HCT116 (cell line): ENCODE measurements at regions not wholly inside any gene's neighbourhood (a gene's known extent, or its start where the extent isn't known, plus 50 kb on each side); places are given as distances from the start of the nearest gene placed in this dataset.

Experiments used
- ATAC-seq: fragments of 200-7000 bp; cut with Tn5 transposase; 2 replicates; pipeline ENCODE4 v1.9.1; 2020; ENCODE audit warnings: mild to moderate bottlenecking, moderate library complexity
- BruUV-seq: library from RNA; stranded (reverse); fragments of 400-500 nt; replicated peaks from 2 replicates; lab custom pipeline; 2021; lab: Mats Ljungman, UMichigan
- CTCF ChIA-PET: fragments of 300-600 bp; sonication (Branson Sonifier 250); formaldehyde crosslinking; loops from one replicate; lab custom pipeline; 2021; ENCODE audit warnings: antibody characterized with exemption; lab: Charles Lee
- POLR2A ChIA-PET: fragments of 300-600, 350-600 bp; sonication (Branson Sonifier 250); formaldehyde crosslinking; loops from one replicate; lab custom pipeline; 2021; ENCODE audit warnings: antibody characterized with exemption; lab: Charles Lee
- RAD21 ChIA-PET, 2 experiments: fragments of 300-600 bp; sonication (Branson Sonifier 250); formaldehyde crosslinking; loops; one replicate each; lab custom pipeline; 2023; ENCODE audit warnings: low total read pairs in 2 of 2; ENCODE audit not compliant: uncharacterized antibody in 2 of 2, unreplicated experiment in 2 of 2, low non-redundant PET in 1 of 2; lab: Charles Lee
- DNase-seq: peaks from one replicate; pipeline ENCODE4 v3.0.0-alpha.2; 2010; ENCODE audit warnings: low read depth, low spot score
- H2AFZ ChIP-seq: fragments of 200-600 bp; shearing (Covaris generic), sonication (generic); 2 replicates; pipeline ENCODE4 v1.6.1; 2017; ENCODE audit warnings: low read depth, mixed run types, mixed read lengths, antibody characterized with exemption, low read length; ENCODE audit not compliant: poor library complexity, severe bottlenecking
- H3K27ac ChIP-seq: 2 replicates; pipeline ENCODE4 v1.5.1; 2012; ENCODE audit warnings: low read depth, low read length
- H3K27me3 ChIP-seq: fragments of 200-600 bp; sonication (generic); 2 replicates; pipeline ENCODE4 v1.6.1; 2016; ENCODE audit warnings: mixed run types, low read length, mixed read lengths; ENCODE audit not compliant: insufficient read depth
- H3K36me3 ChIP-seq, 2 experiments: fragments of 200-500 bp in 1 of 2; fragments of 200-600 bp in 1 of 2; sonication (Bioruptor generic) in 1 of 2; sonication (generic) in 1 of 2; 2 replicates each; pipeline versions ENCODE4 v1.5.1 to v1.6.1; 2014 to 2016; ENCODE audit warnings: low read length in 2 of 2, inconsistent platforms in 1 of 2, mixed read lengths in 1 of 2, mixed run types in 1 of 2; ENCODE audit not compliant: insufficient read depth in 2 of 2, control insufficient read depth in 1 of 2
- H3K4me1 ChIP-seq, 2 experiments: fragments of 200-600 bp in 1 of 2; sonication (generic) in 1 of 2; 2 replicates each; pipeline versions ENCODE4 v1.5.1 to v1.6.1; 2012 to 2017; ENCODE audit warnings: low read length in 2 of 2, inconsistent platforms in 1 of 2, mild to moderate bottlenecking in 1 of 2, mixed read lengths in 1 of 2, mixed run types in 1 of 2, moderate library complexity in 1 of 2; ENCODE audit not compliant: insufficient read depth in 2 of 2, control insufficient read depth in 1 of 2
- H3K4me2 ChIP-seq: fragments of 200-600 bp; sonication (generic); 2 replicates; pipeline ENCODE4 v1.6.1; 2017; ENCODE audit warnings: mixed run types, low read length, mixed read lengths
- H3K4me3 ChIP-seq, 2 experiments: fragments of 200-600 bp in 1 of 2; sonication (generic) in 1 of 2; replicated peaks in 1 of 2; 2 replicates each; pipeline ENCODE4 v1.5.1; 2011 to 2016; ENCODE audit warnings: low read length in 2 of 2, control low read depth in 1 of 2, low read depth in 1 of 2, mild to moderate bottlenecking in 1 of 2, mixed read lengths in 1 of 2, mixed run types in 1 of 2
- H3K79me2 ChIP-seq: fragments of 200-600 bp; sonication (generic); 2 replicates; pipeline ENCODE4 v1.6.1; 2017; ENCODE audit warnings: mild to moderate bottlenecking, mixed run types, low read length, moderate library complexity, mixed read lengths; ENCODE audit not compliant: insufficient read depth
- H3K9ac ChIP-seq: fragments of 200-600 bp; sonication (generic); 2 replicates; pipeline ENCODE4 v1.6.1; 2016; ENCODE audit warnings: low read length, mixed read lengths
- H3K9me2 ChIP-seq: fragments of 200-600 bp; sonication (generic), shearing (Covaris generic); 2 replicates; pipeline ENCODE4 v1.6.1; 2017; ENCODE audit warnings: mixed run types, mild to moderate bottlenecking, moderate library complexity; ENCODE audit not compliant: insufficient read depth
- H3K9me3 ChIP-seq, 2 experiments: fragments of 200-500 bp in 1 of 2; fragments of 200-600 bp in 1 of 2; sonication (Bioruptor generic) in 1 of 2; sonication (generic) in 1 of 2; 2 replicates each; pipeline ENCODE4 v1.6.1; 2014 to 2017; ENCODE audit warnings: low read length in 2 of 2, mixed read lengths in 2 of 2, inconsistent platforms in 1 of 2, low read depth in 1 of 2, mild to moderate bottlenecking in 1 of 2, mixed run types in 1 of 2, moderate library complexity in 1 of 2; ENCODE audit not compliant: control insufficient read depth in 1 of 2, insufficient read depth in 1 of 2
- H4K20me1 ChIP-seq: fragments of 200-600 bp; sonication (generic), shearing (Covaris generic); 2 replicates; pipeline ENCODE4 v1.6.1; 2017; ENCODE audit warnings: mixed run types, mild to moderate bottlenecking, moderate library complexity; ENCODE audit not compliant: insufficient read depth
- CTCF ChIP-seq, 3 experiments: fragments of 200-600 bp in 1 of 3; sonication (generic) in 1 of 3; IDR thresholded peaks in 2 of 3; conservative IDR thresholded peaks in 1 of 3; 2 replicates each; pipeline ENCODE4 v1.5.1; 2012 to 2017; ENCODE audit warnings: low read depth in 2 of 3, low read length in 2 of 3, antibody characterized with exemption in 1 of 3, borderline replicate concordance in 1 of 3, control low read depth in 1 of 3, mild to moderate bottlenecking in 1 of 3, mixed read lengths in 1 of 3, mixed run types in 1 of 3, moderate library complexity in 1 of 3; ENCODE audit not compliant: insufficient read depth in 1 of 3
- EGR1 ChIP-seq: IDR thresholded peaks from 2 replicates; pipeline ENCODE4 v1.6.1; 2012; ENCODE audit warnings: low read depth
- ELF1 ChIP-seq: IDR thresholded peaks from 2 replicates; pipeline ENCODE4 v1.6.1; 2012; ENCODE audit warnings: low read depth, borderline replicate concordance
- EZH2 ChIP-seq: fragments of 200-600 bp; sonication (generic); IDR thresholded peaks from 2 replicates; pipeline ENCODE4 v1.6.1; 2017; ENCODE audit warnings: antibody characterized with exemption, mixed run types
- JUND ChIP-seq: IDR thresholded peaks from 2 replicates; pipeline ENCODE4 v1.6.1; 2012
- POLR2AphosphoS5 ChIP-seq: IDR thresholded peaks from 2 replicates; pipeline ENCODE4 v1.6.1; 2011; ENCODE audit warnings: mild to moderate bottlenecking, low read depth, low read length, moderate library complexity
- SIN3A ChIP-seq: IDR thresholded peaks from 2 replicates; pipeline ENCODE4 v1.6.1; 2012; ENCODE audit warnings: low read depth
- SP1 ChIP-seq: IDR thresholded peaks from 2 replicates; pipeline ENCODE4 v1.6.1; 2012; ENCODE audit warnings: low read depth
- SRF ChIP-seq: IDR thresholded peaks from 2 replicates; pipeline ENCODE4 v1.6.1; 2012; ENCODE audit warnings: low read depth
- TCF7L2 ChIP-seq: IDR thresholded peaks from 2 replicates; pipeline ENCODE4 v1.7.0; 2011; ENCODE audit warnings: borderline replicate concordance, inconsistent platforms; ENCODE audit not compliant: insufficient read depth, insufficient read length; ENCODE audit errors: extremely low read depth
- ZBTB33 ChIP-seq: IDR thresholded peaks from 2 replicates; pipeline ENCODE4 v1.6.1; 2011; ENCODE audit warnings: mild to moderate bottlenecking, low read length, moderate library complexity; ENCODE audit not compliant: insufficient replicate concordance; ENCODE audit errors: extremely low read depth
- ZFX ChIP-seq: fragments of 450-650 bp; IDR thresholded peaks from 2 replicates; pipeline ENCODE4 v1.6.1; 2017
- ZNF274 ChIP-seq: fragments of 200-500 bp; sonication (Bioruptor generic); IDR thresholded peaks from 2 replicates; pipeline ENCODE4 v1.6.1; 2014; ENCODE audit warnings: mild to moderate bottlenecking, low read depth, low read length, inconsistent platforms
- intact Hi-C: fragments of 100-400 bp; cut with micrococcal nuclease; formaldehyde crosslinking; loops from 2 replicates; pipeline ENCODE4 v1.10.0; 2022
- TF ChIP-seq, protein P1 (sequence below): IDR thresholded peaks from 2 replicates; pipeline ENCODE4 v1.6.1; 2012
- TF ChIP-seq, protein P2 (sequence below): IDR thresholded peaks from 2 replicates; pipeline ENCODE4 v1.6.1; 2012

DNA sequence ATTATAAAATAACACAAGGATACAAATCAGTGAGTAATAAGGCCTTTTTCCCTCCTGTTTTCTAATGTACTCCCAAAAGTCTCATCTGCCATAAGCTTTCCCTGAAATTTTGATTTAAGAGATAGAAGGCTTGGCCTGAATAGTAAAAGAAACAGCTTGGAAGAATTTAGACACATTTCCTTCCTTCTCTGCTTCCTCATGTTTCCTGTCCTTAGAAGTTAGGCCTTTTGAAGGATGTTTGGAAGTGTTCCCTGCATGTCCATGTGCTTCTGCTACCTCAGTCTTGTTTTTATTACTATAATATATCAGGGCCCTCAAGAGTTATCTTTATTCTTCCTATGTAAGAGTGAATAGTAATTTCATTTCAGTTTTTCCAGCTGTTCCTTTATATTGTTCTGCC lies 242.7 kb downstream of the DEPDC1B start:
- Histone ChIP-seq H3K9me2 (no peaks in the 10 kb centered on the region), H2AFZ (no peak overlapping the region), H3K27me3 (peaks cover 18% of the 10 kb centered on the region), H4K20me1 (no peaks in the 10 kb centered on the region), H3K36me3 (no peaks in the 10 kb centered on the region), H3K4me1 (no peaks in the 10 kb centered on the region), H3K79me2 (no peaks in the 10 kb centered on the region), H3K9ac (no peak overlapping the region), H3K9me3 (no peaks in the 10 kb centered on the region), H3K4me3 (no peak overlapping the region), H3K4me2 (no peak overlapping the region), H3K27ac (no peak overlapping the region)
- ChIA-PET RAD21 (no interaction called here), POLR2A (no interaction called here), CTCF (no interaction called here)
- no TSS peak for BruUV-seq
- no peak for ATAC-seq
- no peak for DNase-seq
- TF ChIP-seq SRF: no peak
- intact Hi-C loops: no loop called here

DNA sequence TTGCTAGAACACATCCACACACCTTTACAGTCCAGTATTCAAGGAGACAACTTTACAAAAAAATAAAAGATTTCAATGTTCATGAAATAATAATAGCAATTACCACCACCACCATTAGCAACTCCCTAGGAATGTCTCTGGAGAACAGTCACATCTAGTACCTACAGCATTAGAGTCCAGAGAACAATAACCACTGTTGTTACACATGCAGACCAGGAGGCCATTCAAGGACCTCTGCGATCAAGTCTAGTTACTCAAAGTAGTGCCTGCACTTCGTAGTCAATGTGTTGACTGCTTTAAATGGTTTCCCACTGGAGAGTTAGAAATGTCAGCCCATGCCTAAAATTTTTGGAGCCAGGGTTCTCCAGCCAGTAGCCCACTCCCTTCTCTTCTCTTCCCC lies 244.4 kb downstream of the DEPDC1B start:
- no peak overlapping the region for H3K4me2 ChIP-seq
- BruUV-seq: no TSS peak
- POLR2A ChIA-PET: no interaction called here
- no peak overlapping the region for H3K9ac ChIP-seq
- H3K27ac ChIP-seq: no peak overlapping the region
- CTCF ChIA-PET: no interaction called here
- no peak for DNase-seq
- no peaks in the 10 kb centered on the region for H3K9me2 ChIP-seq
- H3K4me3 ChIP-seq: no peak overlapping the region
- H4K20me1 ChIP-seq: no peaks in the 10 kb centered on the region
- H3K9me3 ChIP-seq: no peaks in the 10 kb centered on the region
- TF ChIP-seq, protein P1, sequence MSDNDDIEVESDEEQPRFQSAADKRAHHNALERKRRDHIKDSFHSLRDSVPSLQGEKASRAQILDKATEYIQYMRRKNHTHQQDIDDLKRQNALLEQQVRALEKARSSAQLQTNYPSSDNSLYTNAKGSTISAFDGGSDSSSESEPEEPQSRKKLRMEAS: no peak
- no peak for TF ChIP-seq ZFX
- TF ChIP-seq ELF1: no peak
- TF ChIP-seq SIN3A: no peak
- TF ChIP-seq EGR1: no peak
- TF ChIP-seq ZBTB33: no peak
- TF ChIP-seq, protein P2, sequence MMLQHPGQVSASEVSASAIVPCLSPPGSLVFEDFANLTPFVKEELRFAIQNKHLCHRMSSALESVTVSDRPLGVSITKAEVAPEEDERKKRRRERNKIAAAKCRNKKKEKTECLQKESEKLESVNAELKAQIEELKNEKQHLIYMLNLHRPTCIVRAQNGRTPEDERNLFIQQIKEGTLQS: no peak
- TF ChIP-seq ZNF274: no peak
- no peak for TF ChIP-seq SRF
- no peak for TF ChIP-seq JUND
- TF ChIP-seq TCF7L2: no peak
- no peak for TF ChIP-seq EZH2
- no peak for TF ChIP-seq CTCF (IDR thresholded peaks at IDR 0.05 in 2 of 3, conservative IDR thresholded peaks at IDR 0.05 in 1 of 3; ENCODE audit: borderline replicate concordance in 1 of 3, insufficient read depth in 1 of 3, low read depth in 2 of 3, low read length in 2 of 3)
- TF ChIP-seq POLR2AphosphoS5: no peak
- TF ChIP-seq SP1: no peak
- H3K4me1 ChIP-seq: no peaks in the 10 kb centered on the region
- no peak for ATAC-seq
- no peak overlapping the region for H2AFZ ChIP-seq
- RAD21 ChIA-PET: no interaction called here
- H3K79me2 ChIP-seq: no peaks in the 10 kb centered on the region
- H3K27me3 ChIP-seq: peaks cover 19% of the 10 kb centered on the region; the same call in 1 of the 2 replicates
- intact Hi-C loops: no loop called here
- no peaks in the 10 kb centered on the region for H3K36me3 ChIP-seq
